ENCODE measurements at regions not wholly inside any gene's neighbourhood (a gene's known extent, or its start where the extent isn't known, plus 50 kb on each side); places are given as distances from the start of the nearest gene placed in this dataset.
A peak's percentile ranks its signal among the peaks of the same experiment; 100 is the strongest.

DNA sequence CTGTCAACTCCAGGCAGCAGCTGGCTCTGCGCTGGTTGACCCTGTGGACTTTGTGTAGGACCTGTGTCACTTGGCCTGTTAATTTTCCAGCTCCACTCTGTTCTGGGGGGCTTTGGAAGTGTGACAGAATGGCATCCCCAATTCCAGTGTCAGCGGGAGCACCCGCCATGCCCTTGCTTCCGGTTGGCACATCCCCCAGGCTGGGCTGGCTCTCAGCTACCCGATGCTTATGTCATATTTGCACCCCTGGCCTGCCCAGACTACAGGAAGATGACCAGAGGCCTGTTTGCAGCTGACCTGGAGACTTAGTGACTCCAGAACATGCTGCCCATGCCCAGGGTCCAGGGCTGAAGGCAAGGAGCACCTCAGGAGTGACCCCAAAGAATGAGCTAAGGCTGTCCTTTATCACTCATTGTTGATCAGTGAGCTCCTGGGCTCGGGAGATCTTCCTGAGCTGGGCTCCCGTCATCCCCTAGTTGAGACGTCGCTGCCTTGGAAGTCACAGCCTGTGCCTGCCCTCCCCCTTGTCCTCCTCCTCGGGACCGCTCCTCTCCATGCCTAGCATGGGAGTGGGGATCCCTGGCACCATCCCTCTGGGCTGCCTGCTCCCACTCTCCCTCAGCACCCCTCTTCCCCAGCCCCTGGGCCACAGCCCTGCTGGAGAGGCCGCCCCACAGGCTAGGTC, 163.4 kb upstream of the RTL1 start:
- DNase-seq (ENCODE audit: low spot score): no peak

DNA sequence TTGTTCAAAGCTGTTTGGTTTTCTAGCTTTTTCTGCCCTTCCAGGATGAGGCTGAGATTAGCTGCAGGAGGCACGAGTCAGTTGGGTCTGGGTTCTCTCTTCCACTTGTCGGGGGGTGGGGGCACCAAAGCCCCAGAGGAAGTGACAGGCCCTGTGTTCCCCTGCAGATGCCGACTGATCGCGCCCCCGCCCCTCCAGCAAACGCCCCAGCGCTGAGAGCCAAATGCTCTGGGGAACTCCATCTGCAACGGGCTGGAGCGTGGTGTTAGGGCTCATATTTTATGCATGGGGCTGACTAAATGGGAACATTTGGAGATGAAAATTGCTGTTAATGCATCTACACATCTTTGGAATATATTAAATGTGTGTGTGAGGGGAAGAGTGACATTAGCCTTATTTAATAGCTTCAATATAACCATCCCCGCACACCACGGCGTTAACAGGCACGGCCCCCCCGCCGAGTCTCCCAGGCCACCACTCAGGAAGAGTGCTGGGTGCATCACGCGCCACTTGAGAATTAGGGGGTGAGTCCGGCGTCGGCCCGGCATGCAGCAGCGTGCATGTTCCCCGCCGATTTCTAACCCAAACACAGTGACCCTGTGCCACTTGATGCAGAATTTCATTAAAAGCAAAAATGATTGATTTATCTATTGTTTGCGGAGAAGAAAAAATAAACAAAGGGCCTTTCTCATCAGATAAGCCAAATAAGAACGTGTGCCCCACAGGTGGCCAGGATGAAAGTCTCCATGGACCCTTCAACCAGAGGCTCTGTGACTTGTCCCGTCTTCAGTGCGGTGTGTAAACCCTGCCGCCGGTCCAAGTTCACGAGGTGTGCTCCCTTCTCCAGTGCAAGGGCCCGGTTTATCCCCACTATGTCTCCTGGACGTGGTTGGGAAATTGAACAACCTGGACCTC, 165.0 kb upstream of the RTL1 start:
- DNase-seq (ENCODE audit: low spot score): no peak

DNA sequence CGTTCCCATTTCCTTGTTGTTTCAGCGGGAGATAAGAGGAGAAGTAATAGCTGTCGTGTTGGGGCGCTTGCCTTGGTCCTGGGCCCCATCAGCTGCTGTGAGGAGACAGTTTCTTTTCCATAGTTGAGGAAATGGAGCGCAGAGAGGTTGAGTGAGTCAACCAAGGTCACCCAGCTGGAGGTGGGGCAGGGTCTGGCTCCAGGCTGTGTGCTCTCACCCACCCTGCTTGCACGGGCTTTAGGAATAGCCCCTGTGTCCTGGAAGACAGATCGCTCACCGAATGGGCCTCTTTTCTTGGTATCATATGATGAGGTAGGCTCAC, 165.7 kb upstream of the RTL1 start:
- DNase-seq (ENCODE audit: low spot score): no peak

DNA sequence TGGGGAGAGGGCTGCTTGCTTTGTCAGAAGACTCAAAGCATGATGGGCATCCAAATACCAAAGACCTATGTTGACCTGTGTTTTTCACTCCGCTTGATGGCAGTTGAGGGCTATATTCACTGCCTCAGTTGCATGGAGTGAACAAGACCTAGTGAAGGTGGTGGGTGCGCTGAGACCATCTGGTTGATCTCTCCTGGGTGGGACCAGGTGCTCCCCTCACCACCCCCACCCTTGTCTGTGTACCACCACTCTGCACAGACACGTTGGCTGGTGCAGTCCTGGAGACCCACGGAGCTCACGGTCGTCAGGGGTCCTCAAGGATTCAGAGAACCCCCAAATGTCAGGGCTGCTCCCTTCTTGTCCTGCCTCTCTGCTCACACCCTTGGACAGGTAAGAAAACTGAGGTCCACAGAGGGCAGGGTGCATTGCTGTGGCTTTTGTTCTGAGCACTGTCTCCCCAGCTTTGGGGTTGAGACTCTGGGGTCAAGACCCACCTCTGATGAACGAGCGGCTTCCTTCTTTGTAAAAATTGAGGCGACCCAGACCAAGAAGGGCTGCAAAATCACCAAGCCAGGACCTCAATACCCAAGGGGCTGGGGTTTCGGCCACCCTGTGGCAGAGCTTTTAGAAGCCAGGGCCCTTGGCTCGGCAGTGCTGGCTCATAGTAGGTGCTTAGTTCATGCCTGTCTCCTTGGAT, 166.3 kb upstream of the RTL1 start:
- DNase-seq (ENCODE audit: low spot score): no peak

DNA sequence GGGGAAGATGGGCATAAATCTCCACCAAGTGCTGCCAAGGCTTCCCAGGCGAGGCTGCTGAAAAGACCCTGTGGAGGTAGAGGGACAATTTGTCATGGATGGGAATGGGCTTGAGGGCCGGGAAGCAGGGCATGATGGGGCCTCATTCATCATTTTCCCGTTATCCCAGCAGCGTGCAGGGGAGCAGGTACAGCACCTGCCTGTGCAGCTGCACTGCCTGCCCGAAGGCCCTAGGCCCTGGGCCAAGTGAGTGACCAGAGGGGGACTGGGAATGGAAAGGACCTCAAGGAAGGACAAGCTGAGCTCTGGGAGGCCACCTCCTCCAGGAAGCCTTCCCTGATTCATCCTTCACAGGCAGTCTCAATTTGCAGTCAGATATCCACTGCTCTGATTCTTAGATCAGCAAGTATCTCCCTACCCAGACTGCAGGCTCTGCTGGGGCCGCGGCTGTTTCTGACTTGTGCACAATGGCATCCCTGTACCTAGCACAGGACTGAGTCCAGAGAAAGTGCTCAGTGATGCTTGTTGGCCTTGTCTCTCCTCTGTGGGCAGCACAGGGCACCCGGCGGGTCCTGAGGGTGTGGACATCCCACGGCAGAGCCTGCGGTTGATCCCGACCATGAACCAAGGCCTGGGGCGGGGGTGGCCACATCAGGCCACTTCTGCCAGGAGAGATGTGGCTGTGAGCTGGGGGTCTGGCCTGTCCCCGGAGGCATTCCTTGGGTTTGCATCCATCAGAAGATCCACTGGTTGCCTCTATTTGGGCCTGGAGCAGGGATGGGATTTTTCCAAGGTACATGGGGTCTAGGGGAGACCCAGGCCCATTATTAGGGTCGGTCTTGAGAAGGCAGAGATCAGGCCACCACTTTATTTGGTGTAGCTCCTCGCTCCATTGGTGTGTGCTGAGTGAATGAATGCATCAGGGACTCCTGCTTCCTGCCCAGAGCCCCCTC, 167.3 kb upstream of the RTL1 start:
- DNase-seq (ENCODE audit: low spot score): no peak

DNA sequence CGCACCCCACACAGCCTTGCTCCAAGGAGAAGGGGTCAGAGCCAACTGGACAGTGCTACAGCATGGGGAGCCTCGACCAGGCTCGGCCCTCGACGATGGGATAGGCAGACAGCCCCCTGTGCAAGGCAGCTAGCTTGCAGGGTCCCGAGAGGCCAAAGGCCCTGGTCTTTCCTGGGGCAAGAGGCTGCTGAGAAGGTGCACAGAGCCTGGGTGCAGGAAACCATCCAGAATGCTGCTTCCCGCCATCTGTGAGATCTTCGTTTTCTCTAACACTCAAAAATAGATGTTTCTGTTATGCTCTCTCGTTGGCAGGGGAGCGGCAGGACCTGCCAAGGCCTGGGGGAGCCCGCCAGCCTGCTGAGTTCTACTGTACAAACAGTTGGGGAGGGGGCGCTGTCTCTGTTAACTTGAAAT, 168.0 kb upstream of the RTL1 start:
- peak; percentile 83 for DNase-seq (ENCODE audit: low spot score)

DNA sequence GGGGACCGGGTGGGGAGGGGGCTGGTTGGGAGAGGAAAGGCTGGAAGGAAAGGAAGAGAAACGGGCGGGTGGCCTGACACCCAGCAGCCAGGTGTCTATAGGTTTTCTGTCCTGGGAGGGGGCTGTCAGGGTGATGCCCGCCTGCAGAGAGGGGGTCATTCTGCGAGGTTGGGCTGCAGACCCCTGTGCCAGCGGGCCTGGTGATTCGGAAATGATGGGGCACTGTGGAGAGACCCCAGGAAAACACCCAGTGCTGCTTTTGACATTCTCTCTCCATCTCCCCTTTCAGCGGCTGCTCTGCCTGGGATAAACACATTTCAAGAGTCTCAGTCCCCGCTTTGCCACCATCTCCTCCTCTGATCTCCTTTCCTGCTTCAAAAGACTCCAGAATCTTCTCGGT, 168.5 kb upstream of the RTL1 start:
- DNase-seq (ENCODE audit: low spot score): no peak

DNA sequence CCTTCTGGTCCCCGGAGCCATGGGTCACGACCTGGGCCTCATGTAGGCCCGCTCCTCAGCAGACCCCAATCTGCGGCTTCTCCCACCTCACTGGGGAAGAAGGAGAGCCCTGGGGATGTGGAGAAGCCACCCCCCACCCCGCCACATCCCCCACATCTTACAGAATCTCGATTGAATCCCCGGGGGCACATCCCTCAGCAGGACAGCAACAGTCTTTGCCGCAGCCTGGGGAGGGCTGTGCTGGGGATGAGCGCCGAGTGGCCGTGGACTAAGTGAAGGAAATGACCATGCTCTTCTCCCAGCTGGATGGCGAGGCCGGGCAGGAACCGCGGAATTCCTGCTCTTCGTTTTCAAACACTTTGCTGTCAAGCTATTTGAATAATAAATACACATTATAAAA, 169.0 kb upstream of the RTL1 start:
- DNase-seq (ENCODE audit: low spot score): no peak

DNA sequence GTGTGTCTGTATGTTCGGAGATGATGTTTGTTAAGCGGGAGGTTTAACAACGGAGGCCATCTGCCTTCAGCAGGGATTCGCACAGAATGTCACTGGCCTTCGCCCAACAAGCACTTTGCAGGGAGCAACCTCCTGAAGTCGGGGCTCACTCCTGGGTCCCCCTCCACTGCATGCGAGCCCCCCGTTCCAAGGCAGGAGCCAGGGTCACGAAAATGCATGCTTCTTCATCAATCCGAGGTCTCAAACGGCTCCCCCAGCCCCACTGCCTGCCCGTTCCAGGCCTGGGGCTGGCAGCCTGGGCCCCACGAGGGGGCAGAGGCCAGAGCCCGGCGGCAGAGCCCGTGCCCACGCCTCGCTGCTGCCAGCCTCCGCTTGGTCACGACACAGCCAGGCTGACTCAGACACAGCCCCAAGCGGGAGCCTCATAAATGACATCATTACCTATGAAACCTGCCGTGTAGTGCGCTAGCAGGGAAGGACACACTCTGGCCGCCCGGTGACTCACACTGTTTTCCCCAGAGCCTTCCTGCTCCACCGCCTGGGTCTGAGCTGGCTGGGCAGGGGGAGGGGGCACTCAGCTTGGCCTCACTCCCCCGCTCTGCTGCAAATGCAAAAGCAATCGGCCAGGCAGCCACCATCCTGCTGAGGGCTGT, 169.5 kb upstream of the RTL1 start:
- DNase-seq (ENCODE audit: low spot score): peak; percentile 78

DNA sequence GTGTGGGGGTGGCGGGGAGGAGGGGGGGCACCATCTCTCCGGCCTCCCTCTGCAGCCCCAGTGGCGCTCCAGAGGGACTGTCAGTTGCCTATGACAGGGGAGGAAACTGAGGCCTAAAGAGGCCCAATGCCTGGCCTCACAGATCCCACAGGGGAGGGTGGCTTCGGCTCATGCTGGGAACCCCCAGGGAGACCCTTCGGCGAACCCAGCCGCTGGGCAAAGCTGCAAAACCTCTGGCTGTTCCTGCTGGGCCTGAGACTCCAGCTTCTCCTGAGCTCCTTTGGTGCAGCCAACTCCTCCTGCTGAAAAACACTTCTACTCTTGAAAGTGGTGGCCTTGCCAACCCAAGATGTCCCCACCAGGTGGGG, 170.1 kb upstream of the RTL1 start:
- no peak for DNase-seq (ENCODE audit: low spot score)

DNA sequence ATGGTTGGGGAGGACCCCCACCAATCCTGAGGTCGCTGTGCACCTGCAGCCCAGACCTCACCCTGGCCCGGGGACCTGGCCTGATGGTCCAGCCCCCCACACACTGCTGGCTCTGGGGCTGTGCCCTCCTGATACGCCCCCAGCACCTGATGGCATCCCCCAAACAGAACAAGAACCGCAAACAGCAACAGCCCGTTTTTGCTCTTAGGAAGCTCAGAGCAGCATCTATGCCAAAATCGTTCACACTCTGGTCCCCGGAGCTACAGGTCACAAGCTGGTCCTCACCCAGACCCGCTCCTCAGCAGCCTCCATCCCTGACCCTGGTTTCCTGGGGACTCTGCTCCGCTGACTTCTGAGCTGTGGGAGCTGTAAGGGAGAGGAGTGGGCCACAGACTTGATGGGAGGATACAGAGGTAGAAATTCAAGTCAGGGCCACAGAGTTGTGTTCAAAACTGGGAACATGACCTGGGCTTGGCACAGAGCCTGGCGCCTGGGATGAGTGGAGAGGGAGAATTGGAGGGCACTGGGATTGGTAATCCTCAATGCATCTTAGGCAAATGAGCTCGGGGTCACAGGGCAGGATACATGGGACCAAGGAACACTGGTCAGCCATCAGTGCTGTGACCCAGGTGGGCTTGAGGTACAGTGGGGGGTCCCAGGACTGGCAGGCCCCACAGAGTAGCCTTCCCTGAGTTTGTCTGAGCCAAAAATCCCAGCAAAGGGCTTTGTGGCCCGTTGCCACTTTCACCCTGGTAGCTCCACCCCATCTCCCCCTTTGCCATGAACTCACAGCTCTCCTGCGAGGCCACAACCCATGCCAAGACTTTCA, 170.9 kb upstream of the RTL1 start:
- no peak for DNase-seq (ENCODE audit: low spot score)

DNA sequence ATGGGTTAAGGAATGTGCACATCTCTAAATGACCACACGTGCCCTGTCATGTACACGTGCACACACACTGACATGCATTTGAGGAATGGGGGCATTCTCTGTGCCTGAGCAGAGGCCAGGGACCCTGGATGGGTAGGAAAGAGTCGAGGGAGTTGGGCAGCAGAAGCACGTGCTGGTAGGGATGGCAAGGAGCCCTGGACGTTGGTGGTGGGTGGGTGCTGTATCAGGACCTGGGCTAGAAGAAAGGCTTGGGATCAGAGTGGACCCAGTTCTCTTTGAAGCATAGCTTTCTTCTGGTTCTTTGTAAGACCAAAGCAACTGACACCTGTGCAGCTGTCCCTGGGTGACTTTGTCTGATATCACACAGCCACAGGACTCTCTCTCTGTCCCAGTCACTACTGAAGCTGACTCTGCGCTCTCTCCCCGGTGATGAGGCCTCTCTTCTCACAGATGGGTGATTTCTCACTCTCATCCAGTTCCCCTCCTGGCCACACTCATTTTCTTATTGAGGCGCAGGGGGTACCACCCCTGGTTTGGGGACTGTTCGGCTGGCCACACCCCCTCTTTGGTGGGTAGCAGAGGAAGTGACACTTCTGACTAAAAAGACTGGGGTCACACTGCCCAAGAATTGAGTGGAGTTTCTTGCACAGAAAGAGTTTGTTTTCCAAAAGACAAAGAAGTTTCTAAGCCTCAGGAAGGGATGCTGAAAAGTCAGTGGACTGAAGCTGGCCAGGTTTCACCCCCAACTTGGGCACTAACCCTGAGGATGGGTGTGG, 171.7 kb upstream of the RTL1 start:
- no peak for DNase-seq (ENCODE audit: low spot score)

DNA sequence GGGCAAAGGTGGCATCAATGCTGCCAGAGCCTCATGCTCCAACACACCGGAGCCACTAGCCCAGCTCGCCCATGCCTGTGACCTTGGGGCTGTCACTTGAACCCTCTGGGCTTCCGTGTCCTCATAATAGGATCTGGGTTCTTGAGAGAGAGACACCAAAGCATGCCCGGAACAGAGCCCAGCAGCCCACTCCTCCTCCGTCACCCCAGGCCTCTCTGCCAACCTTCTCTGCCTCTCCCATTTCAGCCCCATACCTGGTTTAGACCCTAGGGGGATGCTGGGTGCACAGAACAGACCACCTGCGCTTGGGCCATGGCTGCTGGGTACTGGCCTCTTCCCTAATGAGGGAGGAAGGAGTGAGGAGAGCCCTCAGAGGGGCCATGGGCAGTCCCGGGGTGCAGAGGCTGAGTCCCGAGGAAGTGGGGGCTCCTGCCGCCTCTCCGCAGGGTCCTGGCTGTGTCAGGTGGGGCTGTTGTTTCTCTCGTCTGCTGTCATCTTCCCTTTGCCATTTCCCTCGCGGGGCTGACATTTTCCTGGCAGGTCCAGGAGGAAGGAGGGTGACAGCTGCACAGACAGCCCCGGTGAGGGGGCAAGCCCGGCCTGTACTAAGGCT, 172.4 kb upstream of the RTL1 start:
- DNase-seq (ENCODE audit: low spot score): no peak

DNA sequence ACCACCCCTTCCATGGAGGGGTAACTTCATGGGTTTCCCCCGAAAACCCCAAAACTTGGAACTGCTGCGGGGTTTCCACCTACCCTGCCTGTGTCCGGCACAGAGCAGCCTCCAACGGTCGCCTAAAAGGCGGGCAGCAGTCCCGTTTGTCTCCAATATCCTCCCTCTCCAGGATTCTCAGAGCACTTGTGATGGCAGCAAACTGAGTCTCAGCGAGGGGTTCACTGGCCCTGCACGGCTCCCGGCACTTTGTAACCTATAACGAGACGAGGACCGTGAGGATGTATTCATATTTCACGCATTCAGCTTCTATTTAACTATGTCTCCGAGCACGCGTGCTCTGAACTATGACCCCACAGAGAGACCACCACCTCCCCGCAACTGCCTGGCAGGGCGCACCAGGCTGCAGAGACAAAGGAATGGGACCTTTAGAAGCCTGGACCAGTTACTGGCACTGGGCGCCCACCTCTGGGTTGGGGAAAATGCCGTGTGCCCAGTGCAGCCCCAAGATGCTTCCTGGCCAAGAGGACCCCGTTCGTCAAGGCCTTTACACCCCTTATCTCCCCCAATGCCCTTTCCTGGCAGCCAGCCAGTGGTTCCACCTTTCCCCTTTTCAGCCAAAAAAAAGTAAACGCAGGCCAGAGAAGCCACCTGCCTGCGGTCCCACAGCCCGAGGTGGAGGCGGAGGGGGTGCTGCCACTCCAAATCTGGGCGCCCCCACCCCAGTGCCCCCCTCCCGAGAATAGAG, 173.1 kb upstream of the RTL1 start:
- no peak for DNase-seq (ENCODE audit: low spot score)

DNA sequence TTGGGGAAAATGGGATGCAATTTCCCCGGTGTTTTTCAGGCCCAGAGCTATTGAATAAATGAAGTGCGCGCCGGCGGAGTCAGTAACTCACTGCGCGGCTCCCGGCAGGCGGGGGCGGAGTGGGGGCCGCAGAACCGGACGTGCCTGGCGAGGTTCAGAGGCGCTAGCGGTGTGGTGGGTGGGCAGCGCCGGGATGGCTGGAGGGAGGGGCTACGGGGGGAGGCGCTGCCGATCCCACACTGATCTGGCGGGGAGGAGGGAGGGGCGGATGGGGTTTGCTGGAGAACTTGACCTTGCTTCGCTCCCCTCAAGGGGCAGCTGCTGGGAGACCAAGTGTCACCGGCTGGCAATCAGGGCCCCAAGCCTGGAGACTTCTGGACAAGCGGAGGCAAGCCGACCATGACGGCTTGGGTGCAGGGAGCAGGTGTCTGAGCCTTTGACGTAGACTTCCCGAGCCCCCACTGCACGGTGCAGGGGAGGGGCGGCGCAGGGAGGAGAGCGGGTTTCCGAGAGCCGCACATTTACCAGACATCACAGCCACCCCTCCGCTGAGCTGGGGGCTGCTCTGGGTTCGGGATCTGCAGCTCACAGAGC, 174.1 kb upstream of the RTL1 start:
- DNase-seq (ENCODE audit: low spot score): no peak

DNA sequence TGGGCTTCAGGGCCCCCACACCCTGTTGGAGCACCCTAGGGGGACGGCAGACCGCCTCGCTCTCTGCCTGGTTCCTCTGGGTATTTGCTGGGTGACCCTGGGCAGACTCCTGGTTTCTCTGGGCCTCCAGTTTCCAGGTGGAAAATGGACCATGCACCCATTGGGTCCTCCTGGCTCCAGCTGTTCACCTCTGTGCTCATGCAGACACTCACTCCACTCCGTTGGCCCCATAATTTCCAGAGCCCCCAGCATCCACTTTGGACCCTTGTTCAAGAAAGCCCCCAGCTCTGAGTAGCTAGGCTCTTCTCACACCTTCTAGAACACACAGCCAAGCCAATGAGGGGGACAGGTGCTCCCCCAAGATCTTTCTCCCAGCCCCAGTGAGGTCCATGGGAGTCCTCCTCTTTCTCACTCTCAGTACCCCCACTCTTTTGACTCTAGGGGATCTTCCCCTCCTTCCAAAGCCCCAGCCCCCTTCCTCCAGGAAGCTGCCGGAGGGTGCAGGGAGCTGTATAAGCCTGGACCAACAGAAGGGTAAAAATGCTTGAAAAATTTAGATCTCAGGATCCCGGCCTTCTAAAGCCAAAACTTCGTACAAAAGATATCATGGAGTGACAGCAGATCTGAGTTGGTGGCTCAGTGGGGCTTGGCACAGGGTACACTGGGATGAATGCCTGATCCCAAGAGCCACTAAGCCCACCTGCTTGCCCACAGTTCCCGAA, 174.8 kb upstream of the RTL1 start:
- no peak for DNase-seq (ENCODE audit: low spot score)

DNA sequence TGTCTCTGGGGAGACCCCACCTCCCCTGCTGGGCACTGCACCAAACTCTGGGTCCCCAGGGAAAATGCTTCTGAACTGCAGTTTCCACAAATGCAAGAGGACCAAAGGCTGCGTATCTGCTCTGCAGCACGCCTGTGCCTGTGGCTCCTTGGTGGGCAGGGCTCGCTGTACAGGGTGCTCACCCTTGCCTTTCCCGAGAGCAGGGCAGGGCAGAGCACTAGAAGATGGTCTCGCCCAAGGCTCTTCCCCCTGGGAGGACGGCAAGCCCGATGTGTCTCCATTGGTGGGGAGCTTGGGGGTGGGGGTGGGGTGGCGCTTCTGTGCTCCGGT, 175.3 kb upstream of the RTL1 start:
- no peak for DNase-seq (ENCODE audit: low spot score)
